Activated CD4-positive, alpha-beta T cell treated with anti-CD3 and anti-CD28 coated beads, Interleukin-2, amount 50 U/mL, for 24 hours (primary cell): ENCODE measurements at regions not wholly inside any gene's neighbourhood (a gene's known extent, or its start where the extent isn't known, plus 50 kb on each side); places are given as distances from the start of the nearest gene placed in this dataset.

Experiments
- DNase-seq, 2 donors: peaks; one replicate each; pipeline ENCODE4 v3.0.0-alpha.2; 2020; ENCODE audit warnings: low read depth in 1 of 2, low spot score in 1 of 2

- no peak for DNase-seq
Measured at GRCh38 chrY:19365321-19365720, 379.2 kb downstream of the KDM5D start.

GRCh38 chrY:19357249-19357648, 387.3 kb downstream of the KDM5D start:
- DNase-seq = no peak

- DNase-seq = no peak
Measured at GRCh38 chrY:19356735-19357134, 387.8 kb downstream of the KDM5D start.

- no peak for DNase-seq
Measured at GRCh38 chrY:19354857-19355173, 389.7 kb downstream of the KDM5D start.

- no peak for DNase-seq
Measured at GRCh38 chrY:19354061-19354856, 390.3 kb downstream of the KDM5D start.

- DNase-seq = no peak
Measured at GRCh38 chrY:19351616-19352015, 392.9 kb downstream of the KDM5D start.

GRCh38 chrY:19321701-19322100, 422.8 kb downstream of the KDM5D start:
- no peak for DNase-seq

- DNase-seq = no peak
Measured at GRCh38 chrY:19319135-19319534, 425.4 kb downstream of the KDM5D start.

- no peak for DNase-seq
Measured at GRCh38 chrY:19317271-19317987, 427.1 kb downstream of the KDM5D start.

GRCh38 chrY:19307627-19308026, 436.9 kb downstream of the KDM5D start:
- no peak for DNase-seq

GRCh38 chrY:19303136-19303535, 441.4 kb downstream of the KDM5D start:
- DNase-seq = no peak

- no peak for DNase-seq
Measured at GRCh38 chrY:19290925-19291324, 453.6 kb downstream of the KDM5D start.

GRCh38 chrY:19274076-19274475, 470.4 kb downstream of the KDM5D start:
- DNase-seq = no peak

- DNase-seq = no peak
Measured at GRCh38 chrY:19268331-19268730, 476.2 kb downstream of the KDM5D start.

- no peak for DNase-seq
Measured at GRCh38 chrY:19265404-19265803, 479.1 kb downstream of the KDM5D start.

GRCh38 chrY:19262310-19262709, 482.2 kb downstream of the KDM5D start:
- DNase-seq = no peak

GRCh38 chrY:19232276-19232994, 458.9 kb upstream of the HSFY2 start:
- no peak for DNase-seq

- DNase-seq = no peak
Measured at GRCh38 chrY:19220784-19221183, 447.2 kb upstream of the HSFY2 start.

- DNase-seq = no peak
Measured at GRCh38 chrY:19208915-19209314, 435.4 kb upstream of the HSFY2 start.

GRCh38 chrY:19207048-19207447, 433.5 kb upstream of the HSFY2 start:
- DNase-seq = no peak

- no peak for DNase-seq
Measured at GRCh38 chrY:19180824-19181223, 407.3 kb upstream of the HSFY2 start.

GRCh38 chrY:19168202-19168565, 394.6 kb upstream of the HSFY2 start:
- DNase-seq = no peak
